22Rv1 (cell line): ENCODE measurements at regions not wholly inside any gene's neighbourhood (a gene's known extent, or its start where the extent isn't known, plus 50 kb on each side); places are given as distances from the start of the nearest gene placed in this dataset.

Experiments
- H3K27ac ChIP-seq: fragments of 450-650 bp; 2 replicates; pipeline ENCODE4 v1.5.1; 2017
- CTCF ChIP-seq: fragments of 450-650 bp; IDR thresholded peaks from 2 replicates; pipeline ENCODE4 v1.5.1; 2017; ENCODE audit warnings: mild to moderate bottlenecking
- ZFX ChIP-seq: fragments of 450-650 bp; IDR thresholded peaks from 2 replicates; pipeline ENCODE4 v1.6.1; 2017; ENCODE audit warnings: antibody characterized with exemption, borderline replicate concordance

- no peak overlapping the region for H3K27ac ChIP-seq
- TF ChIP-seq ZFX (no peak), CTCF (no peak)
Observed at GRCh38 chr20:40488401-40488800, 200.6 kb downstream of the MAFB start.

GRCh38 chr20:40486297-40486696 lies 202.7 kb downstream of the MAFB start:
- H3K27ac ChIP-seq = no peak overlapping the region
- TF ChIP-seq ZFX (no peak), CTCF (no peak)

GRCh38 chr20:40481743-40482458 lies 207.1 kb downstream of the MAFB start:
- TF ChIP-seq ZFX = no peak
- TF ChIP-seq CTCF = no peak
- no peak overlapping the region for H3K27ac ChIP-seq

GRCh38 chr20:40481337-40481736 lies 207.7 kb downstream of the MAFB start:
- TF ChIP-seq ZFX (no peak), CTCF (no peak)
- H3K27ac ChIP-seq = no peak overlapping the region

GRCh38 chr20:40477805-40478204 lies 211.2 kb downstream of the MAFB start:
- no peak overlapping the region for H3K27ac ChIP-seq
- TF ChIP-seq CTCF (no peak), ZFX (no peak)

GRCh38 chr20:40476461-40476860 lies 212.6 kb downstream of the MAFB start:
- no peak for TF ChIP-seq CTCF
- TF ChIP-seq ZFX = no peak
- no peak overlapping the region for H3K27ac ChIP-seq

GRCh38 chr20:40472905-40473304 lies 216.1 kb downstream of the MAFB start:
- H3K27ac ChIP-seq = no peak overlapping the region

More at GRCh38 chr20:40472905-40473304, 216.1 kb downstream of the MAFB start:
- TF ChIP-seq CTCF (no peak), ZFX (no peak)
